DLD1 (cell line): ENCODE measurements at regions not wholly inside any gene's neighbourhood (a gene's known extent, or its start where the extent isn't known, plus 50 kb on each side); places are given as distances from the start of the nearest gene placed in this dataset.

ENCODE experiments used
- in situ Hi-C: cut with HindIII; loops from 2 replicates; pipeline ENCODE4 v1.10.0; 2017; ENCODE audit warnings: low sequenced_read_pairs

- in situ Hi-C loops, result loop anchor here (10.0 kb wide), 1 partner anchor 133 kb away; no protein-coding TSS in a partner anchor
Observed at GRCh38 chr7:32347244-32347828, 142.8 kb downstream of the LSM5 start.

GRCh38 chr7:32346253-32346652, 143.9 kb downstream of the LSM5 start:
- in situ Hi-C loops, result loop anchor here (10.0 kb wide), 1 partner anchor 131 kb away; no protein-coding TSS in a partner anchor

- in situ Hi-C loops, result no loop called here
Observed at GRCh38 chr7:32336726-32337125, 153.5 kb downstream of the LSM5 start.

GRCh38 chr7:32335107-32335506, 155.1 kb downstream of the LSM5 start:
- in situ Hi-C loops, result no loop called here

GRCh38 chr7:32330602-32331001, 159.6 kb downstream of the LSM5 start:
- in situ Hi-C loops, result no loop called here

- in situ Hi-C loops, result no loop called here
Observed at GRCh38 chr7:32326078-32326477, 164.1 kb downstream of the LSM5 start.

GRCh38 chr7:32323712-32324111, 166.5 kb downstream of the LSM5 start:
- in situ Hi-C loops, result no loop called here

- in situ Hi-C loops, result no loop called here
Observed at GRCh38 chr7:32319012-32319382, 171.2 kb downstream of the LSM5 start.

GRCh38 chr7:32318300-32319011, 171.7 kb downstream of the LSM5 start:
- in situ Hi-C loops, result no loop called here

- in situ Hi-C loops, result no loop called here
Observed at GRCh38 chr7:32316839-32317238, 173.3 kb downstream of the LSM5 start.

GRCh38 chr7:32314761-32315160, 175.4 kb downstream of the LSM5 start:
- in situ Hi-C loops, result no loop called here

- in situ Hi-C loops, result no loop called here
Observed at GRCh38 chr7:32301427-32301826, 188.8 kb downstream of the LSM5 start.

- in situ Hi-C loops, result no loop called here
Observed at GRCh38 chr7:32299133-32299702, 191.0 kb downstream of the LSM5 start.

GRCh38 chr7:32298408-32299132, 191.6 kb downstream of the LSM5 start:
- in situ Hi-C loops, result no loop called here

GRCh38 chr7:32293833-32294232, 196.3 kb downstream of the LSM5 start:
- in situ Hi-C loops, result no loop called here

GRCh38 chr7:32289651-32290414, 200.3 kb downstream of the LSM5 start:
- in situ Hi-C loops, result no loop called here

- in situ Hi-C loops, result no loop called here
Observed at GRCh38 chr7:32285698-32286097, 204.5 kb downstream of the LSM5 start.

GRCh38 chr7:32283546-32283945, 206.6 kb downstream of the LSM5 start:
- in situ Hi-C loops, result no loop called here

GRCh38 chr7:32279500-32279899, 209.3 kb upstream of the PDE1C start:
- in situ Hi-C loops, result no loop called here

- in situ Hi-C loops, result no loop called here
Observed at GRCh38 chr7:32275216-32276009, 205.2 kb upstream of the PDE1C start.
